GM19025 (cell line): ENCODE measurements at regions not wholly inside any gene's neighbourhood (a gene's known extent, or its start where the extent isn't known, plus 50 kb on each side); places are given as distances from the start of the nearest gene placed in this dataset.

Experiments
- ATAC-seq: cut with Tn5 transposase; IDR thresholded peaks from one replicate; pipeline ENCODE4 v1.9.1; 2021; ENCODE audit warnings: mild to moderate bottlenecking, low read depth, moderate library complexity; ENCODE audit not compliant: unreplicated experiment

- no peak for ATAC-seq
Measured at GRCh38 chr5:139733698-139734538, 61.7 kb upstream of the PSD2 start.

- ATAC-seq: no peak
Measured at GRCh38 chr5:139734539-139734916, 61.1 kb upstream of the PSD2 start.

GRCh38 chr5:139738193-139739149 lies 57.1 kb upstream of the PSD2 start:
- ATAC-seq: no peak

- ATAC-seq: no peak
Measured at GRCh38 chr5:139739150-139739974, 56.2 kb upstream of the PSD2 start.

- ATAC-seq: no peak
Measured at GRCh38 chr5:139740138-139740991, 55.2 kb upstream of the PSD2 start.

- no peak for ATAC-seq
Measured at GRCh38 chr5:139740992-139741672, 54.5 kb upstream of the PSD2 start.

GRCh38 chr5:139741823-139742172 lies 53.8 kb upstream of the PSD2 start:
- no peak for ATAC-seq

GRCh38 chr5:139742173-139742903 lies 53.3 kb upstream of the PSD2 start:
- no peak for ATAC-seq

- ATAC-seq: no peak
Measured at GRCh38 chr5:139743001-139743771, 52.4 kb upstream of the PSD2 start.

- no peak for ATAC-seq
Measured at GRCh38 chr5:139743804-139744203, 51.8 kb upstream of the PSD2 start.

GRCh38 chr5:139744471-139745131 lies 51.0 kb upstream of the PSD2 start:
- no peak for ATAC-seq

GRCh38 chr5:139745132-139745799 lies 50.3 kb upstream of the PSD2 start:
- peak; percentile 27 for ATAC-seq

GRCh38 chr5:139745800-139746690 lies 49.6 kb upstream of the PSD2 start:
- no peak for ATAC-seq
